Psoas muscle (tissue), 7 donors: ENCODE measurements at regions not wholly inside any gene's neighbourhood (a gene's known extent, or its start where the extent isn't known, plus 50 kb on each side); places are given as distances from the start of the nearest gene placed in this dataset.

ENCODE experiments used
- ATAC-seq, 4 donors: fragments of 200-7000 bp; cut with Tn5 transposase; one replicate each; pipeline ENCODE4 v1.9.1; 2020; ENCODE audit warnings: moderate library complexity in 3 of 4, mild to moderate bottlenecking in 2 of 4
- DNase-seq, 2 donors: peaks; one replicate each; pipeline ENCODE4 v3.0.0-alpha.2; 2020
- H3K27ac ChIP-seq: fragments of 200-600 bp; one replicate; pipeline ENCODE4 v1.8.0; 2022
- H3K27me3 ChIP-seq, 3 donors: fragments of 200-600 bp in 1 of 3; one replicate each; pipeline versions ENCODE4 v1.6.1 to v1.8.0; 2013 to 2022; ENCODE audit warnings: low read length in 2 of 3, mild to moderate bottlenecking in 2 of 3, moderate library complexity in 1 of 3; ENCODE audit not compliant: insufficient read depth in 3 of 3
- H3K36me3 ChIP-seq, 2 donors: fragments of 200-600 bp in 1 of 2; one replicate each; pipeline versions ENCODE4 v1.6.1 to v1.8.0; 2013 to 2022; ENCODE audit warnings: low read depth in 1 of 2, mild to moderate bottlenecking in 1 of 2, moderate library complexity in 1 of 2; ENCODE audit not compliant: insufficient read depth in 1 of 2
- H3K4me1 ChIP-seq: fragments of 200-600 bp; one replicate; pipeline ENCODE4 v1.8.0; 2022
- H3K4me3 ChIP-seq: fragments of 200-600 bp; one replicate; pipeline ENCODE4 v1.8.0; 2022; ENCODE audit warnings: mild to moderate bottlenecking
- H3K9me3 ChIP-seq: fragments of 200-600 bp; one replicate; pipeline ENCODE4 v1.8.0; 2022
- WGBS, 3 donors: extraction: QIAGEN DNeasy Blood & Tissue Kit; methylation state at CpG; one replicate each; pipeline versions ENCODE4 v1.1.6 to v1.1.7; 2013; 5-methylcytosine and 5-hydroxymethylcytosine counted together
- intact Hi-C, 2 donors: fragments of 100-400 bp; cut with DNase I; formaldehyde crosslinking; loops; one replicate each; pipeline versions ENCODE4 v1.11.0 to v1.14.2; 2022
- TF ChIP-seq, protein P1 (sequence below): fragments of 200-600 bp; IDR thresholded peaks from one replicate; pipeline ENCODE4 v1.8.0; 2022; ENCODE audit warnings: antibody characterized with exemption
- donor health status: healthy with polysubstance abuse.
- donor health status: DM: no; HTN: no; CAD: no; lungs with moderate emphysema.
- donor health status: Bipolar disorder and iron deficiency.
- donor health status: healthy.
- donor health status: DM: yes; HTN: yes; CAD: no.
- donor health status: DM: no; HTN: no; CAD: no.
- donor health status: DM: yes; HTN: yes; CAD: no.

DNA sequence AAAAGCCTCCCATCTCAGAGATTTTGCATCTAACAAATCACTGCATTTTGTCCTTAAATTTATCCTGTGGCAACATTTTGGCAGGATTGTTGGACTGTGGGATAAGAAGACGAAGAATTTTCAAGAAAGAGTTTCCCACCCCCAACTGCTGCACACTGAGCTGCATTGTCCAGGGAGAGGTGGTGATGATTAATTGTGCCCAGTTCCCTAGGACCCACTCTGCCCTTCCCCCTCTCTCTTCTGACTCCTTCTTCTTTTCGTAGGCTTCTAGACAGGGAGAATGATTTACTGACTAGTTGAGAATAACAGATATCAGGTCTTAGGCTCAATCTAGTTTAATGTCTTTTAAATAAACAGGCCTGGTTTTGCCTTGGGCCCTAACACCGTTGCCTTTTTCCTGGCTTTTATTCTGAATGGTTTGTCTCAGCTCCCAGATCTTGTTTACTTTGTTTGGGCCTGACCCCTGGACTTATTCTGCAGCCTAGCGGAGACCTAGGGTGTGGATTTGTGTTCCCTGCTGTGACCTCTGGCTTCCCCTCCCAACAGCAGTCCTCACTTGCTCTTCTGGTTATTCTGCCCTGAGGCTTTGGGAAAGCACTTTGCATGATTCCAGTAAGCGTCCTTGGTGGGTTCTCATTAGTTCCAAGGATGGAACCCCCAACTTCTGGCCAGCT lies 233.3 kb downstream of the INSIG2 start:
- Histone ChIP-seq H3K4me1 (no peaks in the 10 kb centered on the region), H3K36me3 (no peaks in the 10 kb centered on the region), H3K9me3 (no peaks in the 10 kb centered on the region), H3K4me3 (no peak overlapping the region), H3K27me3 (no peaks in the 10 kb centered on the region), H3K27ac (no peak overlapping the region)
- intact Hi-C loops = no loop called here
- no peak for DNase-seq
- ATAC-seq = no peak
- 50 to 61% (median 54%) methylated on average over 5 of the region's 5 CpGs for WGBS, 3 donors
- TF ChIP-seq, protein P1, sequence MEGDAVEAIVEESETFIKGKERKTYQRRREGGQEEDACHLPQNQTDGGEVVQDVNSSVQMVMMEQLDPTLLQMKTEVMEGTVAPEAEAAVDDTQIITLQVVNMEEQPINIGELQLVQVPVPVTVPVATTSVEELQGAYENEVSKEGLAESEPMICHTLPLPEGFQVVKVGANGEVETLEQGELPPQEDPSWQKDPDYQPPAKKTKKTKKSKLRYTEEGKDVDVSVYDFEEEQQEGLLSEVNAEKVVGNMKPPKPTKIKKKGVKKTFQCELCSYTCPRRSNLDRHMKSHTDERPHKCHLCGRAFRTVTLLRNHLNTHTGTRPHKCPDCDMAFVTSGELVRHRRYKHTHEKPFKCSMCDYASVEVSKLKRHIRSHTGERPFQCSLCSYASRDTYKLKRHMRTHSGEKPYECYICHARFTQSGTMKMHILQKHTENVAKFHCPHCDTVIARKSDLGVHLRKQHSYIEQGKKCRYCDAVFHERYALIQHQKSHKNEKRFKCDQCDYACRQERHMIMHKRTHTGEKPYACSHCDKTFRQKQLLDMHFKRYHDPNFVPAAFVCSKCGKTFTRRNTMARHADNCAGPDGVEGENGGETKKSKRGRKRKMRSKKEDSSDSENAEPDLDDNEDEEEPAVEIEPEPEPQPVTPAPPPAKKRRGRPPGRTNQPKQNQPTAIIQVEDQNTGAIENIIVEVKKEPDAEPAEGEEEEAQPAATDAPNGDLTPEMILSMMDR = no peak

DNA sequence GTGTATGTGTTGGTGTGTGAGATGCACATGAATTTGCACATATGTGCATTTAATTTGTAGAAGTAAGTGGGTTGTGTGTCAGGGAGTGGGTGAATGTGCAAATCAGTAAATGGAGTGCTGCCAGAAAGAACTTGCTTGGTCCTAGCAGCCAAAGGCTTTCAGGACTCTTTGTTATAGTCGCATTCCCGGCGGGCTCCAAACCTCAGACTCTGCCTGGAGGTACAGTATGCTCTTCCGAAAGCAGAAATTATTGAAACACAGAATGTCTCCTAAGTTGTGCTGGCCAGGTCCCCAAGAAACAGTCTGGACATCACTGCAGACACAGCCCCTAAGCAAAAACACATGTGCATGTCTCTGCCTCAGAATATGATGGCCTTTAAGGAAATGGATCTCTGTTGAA lies 232.4 kb downstream of the INSIG2 start:
- H3K36me3 ChIP-seq = no peaks in the 10 kb centered on the region
- no peak overlapping the region for H3K27ac ChIP-seq
- no peaks in the 10 kb centered on the region for H3K27me3 ChIP-seq
- no peaks in the 10 kb centered on the region for H3K9me3 ChIP-seq
- no peak overlapping the region for H3K4me3 ChIP-seq
- WGBS, 3 donors = 64 to 74% (median 64%) methylated on average over 4 of the region's 4 CpGs
- H3K4me1 ChIP-seq = no peaks in the 10 kb centered on the region
- TF ChIP-seq, protein P1 = no peak
- intact Hi-C loops = no loop called here
- ATAC-seq = no peak
- no peak for DNase-seq

DNA sequence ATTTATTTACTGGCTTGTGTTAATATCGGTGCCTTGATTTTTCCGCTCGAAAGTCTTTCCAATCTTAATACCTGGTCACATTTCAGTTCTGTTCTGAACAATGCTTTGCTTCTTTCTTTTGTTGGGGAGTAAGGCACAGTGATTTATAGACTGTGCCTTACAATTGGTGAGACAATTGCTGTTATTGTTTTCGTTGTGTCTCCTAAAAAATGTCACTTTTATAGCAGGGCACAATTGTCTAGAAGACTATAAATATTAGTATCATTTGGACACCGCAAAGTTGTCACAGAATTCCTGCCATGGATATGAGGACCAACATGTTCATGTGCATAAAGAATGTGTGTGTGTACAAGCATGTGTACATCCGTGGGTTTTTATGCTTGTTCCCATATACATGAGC lies 231.9 kb downstream of the INSIG2 start:
- Histone ChIP-seq H3K27ac (no peak overlapping the region), H3K4me3 (no peak overlapping the region), H3K4me1 (no peaks in the 10 kb centered on the region), H3K9me3 (no peaks in the 10 kb centered on the region), H3K36me3 (no peaks in the 10 kb centered on the region), H3K27me3 (no peaks in the 10 kb centered on the region)
- 63 to 65% (median 64%) methylated on average over 6 of the region's 6 CpGs for WGBS, 3 donors
- ATAC-seq (no peak), DNase-seq (no peak)
- TF ChIP-seq, protein P1 = no peak
- intact Hi-C loops = no loop called here

DNA sequence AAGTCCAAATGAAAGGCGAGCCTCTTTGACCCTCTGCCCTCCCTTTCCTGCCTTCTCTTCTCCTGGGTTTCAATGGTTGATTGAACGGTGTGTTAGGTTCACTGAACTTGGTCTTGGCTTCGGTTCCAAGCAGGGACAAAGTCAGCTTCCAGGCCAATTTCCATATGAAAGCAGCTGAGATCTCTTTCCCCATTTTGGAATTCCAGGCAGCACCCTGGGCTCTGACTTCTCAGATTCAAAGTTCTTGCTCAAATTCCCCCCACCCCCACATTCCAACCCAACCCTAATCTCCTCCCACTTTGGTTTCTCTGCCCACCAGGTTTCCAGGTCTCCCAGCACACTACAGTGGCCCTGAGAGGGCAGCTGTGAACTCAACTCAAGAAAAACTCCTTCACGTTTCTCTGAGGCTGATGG lies 231.0 kb downstream of the INSIG2 start:
- DNase-seq = no peak
- TF ChIP-seq, protein P1 = no peak
- H3K27me3 ChIP-seq = no peaks in the 10 kb centered on the region

DNA sequence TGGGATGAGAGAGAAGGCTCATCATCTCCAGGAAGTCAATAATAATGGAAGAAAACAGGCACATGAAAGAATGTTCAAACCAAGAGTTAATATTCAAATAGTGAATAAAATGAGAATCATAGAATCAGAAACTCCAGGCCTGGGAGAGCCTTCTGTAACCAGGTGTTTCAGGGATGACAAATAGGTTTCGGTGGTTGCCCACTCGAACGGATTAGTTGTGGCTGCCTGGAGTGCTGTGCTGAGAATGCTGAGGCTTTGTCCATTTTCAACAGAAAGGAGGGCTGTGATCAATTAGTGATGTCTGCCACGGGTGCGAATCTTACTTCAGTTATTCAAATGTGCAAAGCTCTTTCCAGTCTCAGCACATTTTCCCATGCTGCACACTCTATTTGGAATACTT lies 227.3 kb downstream of the INSIG2 start:
- TF ChIP-seq, protein P1 = no peak
- Histone ChIP-seq H3K4me3 (no peak overlapping the region), H3K27ac (no peak overlapping the region), H3K4me1 (peaks cover 2% of the 10 kb centered on the region), H3K27me3 (peaks cover 0 to 16% (median 0%) of the 10 kb centered on the region in 3 donors), H3K36me3 (no peaks in the 10 kb centered on the region), H3K9me3 (no peaks in the 10 kb centered on the region)
- WGBS, 3 donors = 82 to 89% (median 85%) methylated on average over 5 of the region's 5 CpGs
- DNase-seq (no peak), ATAC-seq (no peak)
- intact Hi-C loops = no loop called here

More for the DNA sequence above, 231.0 kb downstream of the INSIG2 start:
- WGBS, 3 donors = 17 to 22% (median 21%) methylated on average over 4 of the region's 4 CpGs
- Histone ChIP-seq H3K4me3 (no peak overlapping the region), H3K36me3 (no peaks in the 10 kb centered on the region), H3K9me3 (no peaks in the 10 kb centered on the region), H3K27ac (no peak overlapping the region), H3K4me1 (no peaks in the 10 kb centered on the region)
- no peak for ATAC-seq
- intact Hi-C loops = no loop called here
